ENCODE measurements at regions not wholly inside any gene's neighbourhood (a gene's known extent, or its start where the extent isn't known, plus 50 kb on each side); places are given as distances from the start of the nearest gene placed in this dataset.

GRCh38 chr6:15969236-15969778 is 159.6 kb upstream of the MYLIP start:
- intact Hi-C loops (cut with micrococcal nuclease; ENCODE audit: unreplicated experiment) = no loop called here
- no peak for TF ChIP-seq CTCF (IDR thresholded peaks at IDR 0.05; ENCODE audit: unreplicated experiment)
- CTCF ChIA-PET = interaction anchor here (0.6 kb wide), 1 partner anchor 111 kb away, joined by 8 read pairs; no protein-coding TSS in a partner anchor
- Mint-ChIP-seq H3K4me3 (ENCODE audit: low read depth, unreplicated experiment) (no peak overlapping the region), H3K27me3 (ENCODE audit: unreplicated experiment) (no peaks in the 10 kb centered on the region), H3K4me1 (ENCODE audit: low read depth, unreplicated experiment) (no peaks in the 10 kb centered on the region), H3K9me3 (ENCODE audit: low read depth, unreplicated experiment) (peaks cover 2% of the 10 kb centered on the region), H3K27ac (ENCODE audit: unreplicated experiment) (no peak overlapping the region), H3K36me3 (ENCODE audit: insufficient read depth, unreplicated experiment) (no peaks in the 10 kb centered on the region)
- no TSS peak for BruUV-seq (replicated peaks)
- DNase-seq = no peak

GRCh38 chr6:15968519-15968918 is 160.4 kb upstream of the MYLIP start:
- intact Hi-C loops (cut with micrococcal nuclease; ENCODE audit: unreplicated experiment) = no loop called here
- Mint-ChIP-seq H3K36me3 (ENCODE audit: insufficient read depth, unreplicated experiment) (no peaks in the 10 kb centered on the region), H3K27ac (ENCODE audit: unreplicated experiment) (no peak overlapping the region), H3K4me3 (ENCODE audit: low read depth, unreplicated experiment) (no peak overlapping the region), H3K4me1 (ENCODE audit: low read depth, unreplicated experiment) (no peaks in the 10 kb centered on the region), H3K9me3 (ENCODE audit: low read depth, unreplicated experiment) (no peaks in the 10 kb centered on the region), H3K27me3 (ENCODE audit: unreplicated experiment) (no peaks in the 10 kb centered on the region)
- CTCF ChIA-PET = no interaction called here
- DNase-seq = no peak
- no TSS peak for BruUV-seq (replicated peaks)
- TF ChIP-seq CTCF (IDR thresholded peaks at IDR 0.05; ENCODE audit: unreplicated experiment) = no peak

- H3K9me3 Mint-ChIP-seq (ENCODE audit: low read depth, unreplicated experiment) = no peaks in the 10 kb centered on the region
- H3K27ac Mint-ChIP-seq (ENCODE audit: unreplicated experiment) = no peak overlapping the region
- H3K36me3 Mint-ChIP-seq (ENCODE audit: insufficient read depth, unreplicated experiment) = no peaks in the 10 kb centered on the region
- DNase-seq = no peak
- H3K4me3 Mint-ChIP-seq (ENCODE audit: low read depth, unreplicated experiment) = no peak overlapping the region
- CTCF ChIA-PET = no interaction called here
- no peaks in the 10 kb centered on the region for H3K27me3 Mint-ChIP-seq (ENCODE audit: unreplicated experiment)
- H3K4me1 Mint-ChIP-seq (ENCODE audit: low read depth, unreplicated experiment) = peaks cover 11% of the 10 kb centered on the region
- no peak for TF ChIP-seq CTCF (IDR thresholded peaks at IDR 0.05; ENCODE audit: unreplicated experiment)
- BruUV-seq (replicated peaks) = no TSS peak
- intact Hi-C loops (cut with micrococcal nuclease; ENCODE audit: unreplicated experiment) = no loop called here
These were observed 162.8 kb upstream of the MYLIP start for GRCh38 chr6:15966000-15966520.

GRCh38 chr6:15962449-15962764 is 166.5 kb upstream of the MYLIP start:
- intact Hi-C loops (cut with micrococcal nuclease; ENCODE audit: unreplicated experiment) = no loop called here
- H3K36me3 Mint-ChIP-seq (ENCODE audit: insufficient read depth, unreplicated experiment) = no peaks in the 10 kb centered on the region
- no peak for DNase-seq
- H3K27ac Mint-ChIP-seq (ENCODE audit: unreplicated experiment) = no peak overlapping the region
- no peaks in the 10 kb centered on the region for H3K27me3 Mint-ChIP-seq (ENCODE audit: unreplicated experiment)
- TF ChIP-seq CTCF (IDR thresholded peaks at IDR 0.05; ENCODE audit: unreplicated experiment) = no peak
- CTCF ChIA-PET = no interaction called here
- peaks cover 11% of the 10 kb centered on the region for H3K4me1 Mint-ChIP-seq (ENCODE audit: low read depth, unreplicated experiment)
- no peak overlapping the region for H3K4me3 Mint-ChIP-seq (ENCODE audit: low read depth, unreplicated experiment)
- no TSS peak for BruUV-seq (replicated peaks)
- peaks cover 3% of the 10 kb centered on the region for H3K9me3 Mint-ChIP-seq (ENCODE audit: low read depth, unreplicated experiment)
